ENCODE measurements at regions not wholly inside any gene's neighbourhood (a gene's known extent, or its start where the extent isn't known, plus 50 kb on each side); places are given as distances from the start of the nearest gene placed in this dataset.

- Histone ChIP-seq H3K4me1 (ENCODE audit: control insufficient read depth, insufficient read depth, low read length) (no peaks in the 10 kb centered on the region), H3K27me3 (ENCODE audit: control insufficient read depth, insufficient read depth, low read length) (no peaks in the 10 kb centered on the region), H3K27ac (ENCODE audit: low read length) (no peak overlapping the region), H3K36me3 (ENCODE audit: control insufficient read depth, insufficient read depth, low read length) (no peaks in the 10 kb centered on the region), H3K4me3 (ENCODE audit: low read depth in 2 of 2, low read length in 2 of 2) (no peak overlapping the region), H3K9me3 (ENCODE audit: control insufficient read depth, insufficient read depth, low read depth, low read length) (no peaks in the 10 kb centered on the region)
- intact Hi-C loops (cut with micrococcal nuclease; ENCODE audit: unreplicated experiment), result no loop called here
- in situ Hi-C loops (cut with HindIII; ENCODE audit: low pct_unique_long_range_greater_than_20kb, low sequenced_read_pairs), result no loop called here
- POLR2A ChIA-PET, result no interaction called here
- CTCF ChIA-PET, result no interaction called here
- BruUV-seq (replicated peaks), result no TSS peak
- no peak for ATAC-seq
- TF ChIP-seq TCF7L2 (IDR thresholded peaks at IDR 0.05; ENCODE audit: low read depth, low read length) (no peak), REST (IDR thresholded peaks at IDR 0.05; ENCODE audit: insufficient read depth in 1 of 2, low read depth in 2 of 2, low read length in 1 of 2) (no peak), POLR2AphosphoS5 (IDR thresholded peaks at IDR 0.05; ENCODE audit: low read depth, low read length) (no peak), SIN3A (IDR thresholded peaks at IDR 0.05; ENCODE audit: borderline replicate concordance, insufficient read depth, low read depth, low read length) (no peak)
- TF ChIP-seq, protein P1, sequence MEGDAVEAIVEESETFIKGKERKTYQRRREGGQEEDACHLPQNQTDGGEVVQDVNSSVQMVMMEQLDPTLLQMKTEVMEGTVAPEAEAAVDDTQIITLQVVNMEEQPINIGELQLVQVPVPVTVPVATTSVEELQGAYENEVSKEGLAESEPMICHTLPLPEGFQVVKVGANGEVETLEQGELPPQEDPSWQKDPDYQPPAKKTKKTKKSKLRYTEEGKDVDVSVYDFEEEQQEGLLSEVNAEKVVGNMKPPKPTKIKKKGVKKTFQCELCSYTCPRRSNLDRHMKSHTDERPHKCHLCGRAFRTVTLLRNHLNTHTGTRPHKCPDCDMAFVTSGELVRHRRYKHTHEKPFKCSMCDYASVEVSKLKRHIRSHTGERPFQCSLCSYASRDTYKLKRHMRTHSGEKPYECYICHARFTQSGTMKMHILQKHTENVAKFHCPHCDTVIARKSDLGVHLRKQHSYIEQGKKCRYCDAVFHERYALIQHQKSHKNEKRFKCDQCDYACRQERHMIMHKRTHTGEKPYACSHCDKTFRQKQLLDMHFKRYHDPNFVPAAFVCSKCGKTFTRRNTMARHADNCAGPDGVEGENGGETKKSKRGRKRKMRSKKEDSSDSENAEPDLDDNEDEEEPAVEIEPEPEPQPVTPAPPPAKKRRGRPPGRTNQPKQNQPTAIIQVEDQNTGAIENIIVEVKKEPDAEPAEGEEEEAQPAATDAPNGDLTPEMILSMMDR (IDR thresholded peaks at IDR 0.05), result no peak
- no peak for DNase-seq (ENCODE audit: low read depth, low spot score)
These were observed 985.4 kb downstream of the TBC1D32 start for GRCh38 chr6:120348926-120349325.

DNA sequence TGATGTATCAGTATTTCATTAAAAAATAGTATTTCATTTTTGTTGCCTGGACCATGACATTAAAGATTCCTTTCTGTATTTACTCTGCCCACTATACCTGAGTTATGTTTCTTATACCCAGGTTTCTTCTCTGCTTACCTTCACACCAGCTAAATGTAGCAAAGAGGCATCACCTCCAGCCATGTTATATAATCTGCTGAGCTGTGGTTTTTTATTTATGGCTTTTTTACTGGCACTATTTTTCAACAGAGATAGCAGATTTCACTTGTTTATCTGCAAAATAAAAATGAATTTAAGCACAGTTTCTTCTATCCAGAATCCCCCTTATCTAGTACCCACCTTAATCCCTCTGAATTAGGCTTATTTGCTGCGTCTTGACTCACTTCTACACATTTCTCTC, 979.0 kb upstream of the MAN1A1 start:
- intact Hi-C loops (cut with micrococcal nuclease; ENCODE audit: unreplicated experiment), result no loop called here

More for the DNA sequence above, 979.0 kb upstream of the MAN1A1 start:
- no peak for TF ChIP-seq REST (IDR thresholded peaks at IDR 0.05; ENCODE audit: insufficient read depth in 1 of 2, low read depth in 2 of 2, low read length in 1 of 2)
- TF ChIP-seq POLR2AphosphoS5 (IDR thresholded peaks at IDR 0.05; ENCODE audit: low read depth, low read length), result no peak
- TF ChIP-seq, protein P1 (IDR thresholded peaks at IDR 0.05), result no peak
- no peak for TF ChIP-seq SIN3A (IDR thresholded peaks at IDR 0.05; ENCODE audit: borderline replicate concordance, insufficient read depth, low read depth, low read length)
- no peak for TF ChIP-seq TCF7L2 (IDR thresholded peaks at IDR 0.05; ENCODE audit: low read depth, low read length)
- CTCF ChIA-PET, result no interaction called here
- H3K4me3 ChIP-seq (ENCODE audit: low read depth in 2 of 2, low read length in 2 of 2), result no peak overlapping the region
- no peaks in the 10 kb centered on the region for H3K27me3 ChIP-seq (ENCODE audit: control insufficient read depth, insufficient read depth, low read length)
- no peaks in the 10 kb centered on the region for H3K4me1 ChIP-seq (ENCODE audit: control insufficient read depth, insufficient read depth, low read length)
- no peaks in the 10 kb centered on the region for H3K36me3 ChIP-seq (ENCODE audit: control insufficient read depth, insufficient read depth, low read length)
- no peaks in the 10 kb centered on the region for H3K9me3 ChIP-seq (ENCODE audit: control insufficient read depth, insufficient read depth, low read depth, low read length)
- in situ Hi-C loops (cut with HindIII; ENCODE audit: low pct_unique_long_range_greater_than_20kb, low sequenced_read_pairs), result no loop called here
- ATAC-seq (no peak), DNase-seq (ENCODE audit: low read depth, low spot score) (no peak)
- POLR2A ChIA-PET, result no interaction called here
- no peak overlapping the region for H3K27ac ChIP-seq (ENCODE audit: low read length)
- BruUV-seq (replicated peaks), result no TSS peak
